Right atrium auricular region (tissue), 2 donors: ENCODE measurements at regions not wholly inside any gene's neighbourhood (a gene's known extent, or its start where the extent isn't known, plus 50 kb on each side); places are given as distances from the start of the nearest gene placed in this dataset.

Experiments used
- DNase-seq: peaks from one replicate; pipeline ENCODE4 v3.0.0-alpha.2; 2019; ENCODE audit warnings: low spot score
- H3K27ac ChIP-seq, 2 donors: fragments of 200-600 bp; sonication (generic); 1 replicate in 1 of 2; 2 replicates in 1 of 2; pipeline ENCODE4 v1.5.1; 2016 to 2019
- H3K27me3 ChIP-seq, 2 donors: fragments of 200-600 bp; sonication (generic); one replicate each; pipeline versions ENCODE4 v1.5.1 to v1.6.0; 2017 to 2019
- H3K36me3 ChIP-seq: fragments of 200-600 bp; sonication (generic); one replicate; pipeline ENCODE4 v1.5.1; 2016
- H3K4me1 ChIP-seq, 2 donors: fragments of 200-600 bp; sonication (generic); one replicate each; pipeline versions ENCODE4 v1.5.1 to v1.6.0; 2017 to 2019
- H3K4me3 ChIP-seq, 2 donors: fragments of 200-600 bp; sonication (generic); 1 replicate in 1 of 2; 2 replicates in 1 of 2; pipeline ENCODE4 v1.5.1; 2017 to 2019; ENCODE audit warnings: mild to moderate bottlenecking in 1 of 2, moderate library complexity in 1 of 2
- H3K9me3 ChIP-seq, 2 donors: fragments of 200-600 bp; sonication (generic); one replicate each; pipeline ENCODE4 v1.5.1; 2019
- TF ChIP-seq, protein P1 (sequence below), 2 donors: fragments of 200-600 bp; sonication (generic); IDR thresholded peaks; one replicate each; pipeline ENCODE4 v1.5.1; 2019; ENCODE audit warnings: antibody characterized with exemption in 2 of 2

DNA sequence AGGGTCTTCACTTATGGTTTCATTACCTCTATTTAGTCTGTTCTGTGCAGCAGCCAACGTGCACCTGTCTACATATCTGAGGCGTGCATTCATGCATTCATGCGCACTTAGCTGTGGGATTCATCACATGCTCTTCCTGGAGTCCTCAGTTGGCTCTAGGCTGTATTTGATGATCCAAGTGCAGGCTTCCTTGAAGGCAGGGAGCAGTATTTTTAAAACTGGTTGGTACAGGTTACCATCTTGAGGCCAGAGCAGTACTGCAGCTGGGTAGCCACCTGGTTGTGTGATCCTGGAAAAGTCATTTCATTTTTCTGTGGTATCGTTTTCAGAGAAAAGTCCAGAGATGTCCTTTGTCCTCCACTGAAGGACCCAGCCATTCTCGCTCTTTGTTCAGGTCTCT, 109.8 kb downstream of the EN1 start:
- Histone ChIP-seq H3K27ac (no peak overlapping the region), H3K9me3 (no peaks in the 10 kb centered on the region), H3K36me3 (no peaks in the 10 kb centered on the region), H3K27me3 (no peaks in the 10 kb centered on the region), H3K4me3 (no peak overlapping the region), H3K4me1 (no peaks in the 10 kb centered on the region)
- DNase-seq = peak; percentile 5
- TF ChIP-seq, protein P1, sequence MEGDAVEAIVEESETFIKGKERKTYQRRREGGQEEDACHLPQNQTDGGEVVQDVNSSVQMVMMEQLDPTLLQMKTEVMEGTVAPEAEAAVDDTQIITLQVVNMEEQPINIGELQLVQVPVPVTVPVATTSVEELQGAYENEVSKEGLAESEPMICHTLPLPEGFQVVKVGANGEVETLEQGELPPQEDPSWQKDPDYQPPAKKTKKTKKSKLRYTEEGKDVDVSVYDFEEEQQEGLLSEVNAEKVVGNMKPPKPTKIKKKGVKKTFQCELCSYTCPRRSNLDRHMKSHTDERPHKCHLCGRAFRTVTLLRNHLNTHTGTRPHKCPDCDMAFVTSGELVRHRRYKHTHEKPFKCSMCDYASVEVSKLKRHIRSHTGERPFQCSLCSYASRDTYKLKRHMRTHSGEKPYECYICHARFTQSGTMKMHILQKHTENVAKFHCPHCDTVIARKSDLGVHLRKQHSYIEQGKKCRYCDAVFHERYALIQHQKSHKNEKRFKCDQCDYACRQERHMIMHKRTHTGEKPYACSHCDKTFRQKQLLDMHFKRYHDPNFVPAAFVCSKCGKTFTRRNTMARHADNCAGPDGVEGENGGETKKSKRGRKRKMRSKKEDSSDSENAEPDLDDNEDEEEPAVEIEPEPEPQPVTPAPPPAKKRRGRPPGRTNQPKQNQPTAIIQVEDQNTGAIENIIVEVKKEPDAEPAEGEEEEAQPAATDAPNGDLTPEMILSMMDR (IDR thresholded peaks at IDR 0.05) = no peak

DNA sequence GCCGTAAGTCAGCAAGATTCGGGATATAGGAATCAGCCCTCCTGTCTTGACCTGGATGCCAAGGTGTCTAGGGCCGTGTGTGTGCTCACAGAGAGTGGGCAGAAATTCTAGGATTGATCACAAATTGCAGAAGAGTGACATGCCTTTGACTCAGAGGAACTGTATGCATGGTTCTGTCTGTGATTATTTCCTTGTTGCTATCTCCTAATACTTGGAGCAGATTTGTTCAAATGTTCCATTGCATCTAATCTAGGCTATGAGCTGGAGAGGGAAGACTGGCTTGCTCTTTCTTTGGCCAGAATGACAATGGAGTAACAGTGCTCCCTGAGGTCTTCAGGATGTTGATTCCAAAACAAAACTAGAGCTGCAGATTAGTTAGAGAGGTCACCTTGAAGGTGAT, 115.0 kb downstream of the EN1 start:
- no peaks in the 10 kb centered on the region for H3K27me3 ChIP-seq
- no peak overlapping the region for H3K4me3 ChIP-seq
- DNase-seq = no peak
- H3K36me3 ChIP-seq = no peaks in the 10 kb centered on the region
- H3K4me1 ChIP-seq = no peaks in the 10 kb centered on the region
- H3K9me3 ChIP-seq = peaks cover 0 to 10% of the 10 kb centered on the region in 2 donors
- TF ChIP-seq, protein P1 (IDR thresholded peaks at IDR 0.05) = no peak
- no peak overlapping the region for H3K27ac ChIP-seq

DNA sequence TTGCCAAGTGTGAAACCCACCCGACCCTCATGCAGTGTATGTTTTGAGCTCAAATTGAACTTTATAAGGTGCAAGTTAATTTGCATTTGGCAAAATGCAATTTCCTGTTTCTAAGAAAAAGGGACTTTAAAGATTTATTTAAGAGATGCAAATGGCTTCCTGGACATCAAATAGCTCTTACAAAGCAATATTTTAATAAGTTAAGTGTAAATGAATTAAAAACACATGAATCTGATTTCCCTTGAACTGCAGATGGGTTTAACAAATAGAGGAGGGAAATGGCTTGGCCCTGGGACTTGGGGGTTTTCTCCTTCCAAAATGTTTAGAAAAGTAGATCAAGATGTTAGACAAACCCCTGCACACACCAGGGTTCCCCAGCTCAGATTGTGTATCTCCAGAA, 116.0 kb downstream of the EN1 start:
- Histone ChIP-seq H3K36me3 (no peaks in the 10 kb centered on the region), H3K4me3 (no peak overlapping the region), H3K27me3 (no peaks in the 10 kb centered on the region), H3K27ac (no peak overlapping the region), H3K4me1 (no peaks in the 10 kb centered on the region), H3K9me3 (peaks cover 0 to 10% of the 10 kb centered on the region in 2 donors)
- no peak for DNase-seq
- TF ChIP-seq, protein P1 (IDR thresholded peaks at IDR 0.05) = no peak

DNA sequence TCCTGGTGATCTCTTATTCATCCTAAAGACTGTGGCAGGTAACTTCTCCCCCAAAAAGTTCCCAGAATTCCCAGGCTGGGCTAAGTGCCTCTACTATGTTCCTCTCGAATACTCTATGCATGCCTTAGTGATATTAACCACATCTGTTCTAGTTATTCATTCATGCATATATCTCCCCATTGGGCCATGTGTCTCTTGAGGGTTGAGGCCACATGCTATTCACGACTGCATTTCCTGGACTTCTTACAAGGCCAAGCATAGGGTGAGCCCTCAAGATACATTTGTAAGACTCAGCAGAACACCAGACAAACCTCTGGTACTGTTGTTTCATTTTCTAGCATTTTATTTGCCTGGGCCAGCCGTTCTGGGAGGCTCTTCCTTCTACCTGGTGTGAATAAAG, 117.0 kb downstream of the EN1 start:
- H3K4me1 ChIP-seq = no peaks in the 10 kb centered on the region
- H3K27me3 ChIP-seq = no peaks in the 10 kb centered on the region
- peaks cover 0 to 10% of the 10 kb centered on the region in 2 donors for H3K9me3 ChIP-seq
- no peak overlapping the region for H3K27ac ChIP-seq
- H3K4me3 ChIP-seq = no peak overlapping the region
- DNase-seq = no peak
- H3K36me3 ChIP-seq = no peaks in the 10 kb centered on the region
- TF ChIP-seq, protein P1 (IDR thresholded peaks at IDR 0.05) = no peak

DNA sequence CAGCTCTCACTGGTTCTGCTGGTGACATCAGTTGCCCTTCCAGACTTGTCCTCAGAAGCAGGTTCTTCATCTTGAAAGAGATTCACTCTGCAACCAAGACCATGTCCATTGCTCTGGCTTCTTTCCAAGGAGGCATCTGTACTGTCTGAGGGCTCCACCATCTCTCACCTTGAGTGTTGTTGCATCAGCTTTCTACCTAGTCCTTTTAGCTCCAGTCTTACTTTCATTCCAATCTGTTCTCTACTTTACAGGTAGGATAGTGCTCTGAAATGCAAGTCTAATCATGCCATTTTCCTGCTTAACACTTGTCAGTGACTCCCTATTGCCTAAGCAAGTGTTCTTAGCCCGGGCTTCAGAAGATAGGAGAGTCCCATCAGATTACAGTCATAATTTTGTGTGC, 117.7 kb downstream of the EN1 start:
- Histone ChIP-seq H3K36me3 (no peaks in the 10 kb centered on the region), H3K9me3 (peaks cover 0 to 10% of the 10 kb centered on the region in 2 donors), H3K4me3 (no peak overlapping the region), H3K27me3 (no peaks in the 10 kb centered on the region), H3K4me1 (no peaks in the 10 kb centered on the region), H3K27ac (no peak overlapping the region)
- TF ChIP-seq, protein P1 (IDR thresholded peaks at IDR 0.05) = no peak
- DNase-seq = no peak

DNA sequence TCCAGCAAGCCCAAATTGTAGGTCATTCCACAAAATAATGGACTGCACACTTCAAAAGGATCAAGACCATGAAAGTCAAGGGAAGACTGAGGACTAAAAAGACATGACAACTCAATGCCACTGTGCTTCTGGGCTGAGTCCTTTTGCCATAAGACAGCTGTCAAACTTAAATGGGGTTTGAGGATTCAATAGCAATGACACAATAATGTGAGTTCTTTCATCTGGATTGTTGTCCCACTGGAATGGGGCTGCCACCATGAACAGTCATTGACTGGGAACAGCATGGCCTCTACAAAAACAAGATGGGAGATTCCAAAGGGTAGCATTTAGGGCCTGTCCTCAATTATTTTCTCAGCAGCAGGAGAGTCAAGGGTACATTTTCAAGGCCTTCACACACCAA, 118.5 kb downstream of the EN1 start:
- Histone ChIP-seq H3K9me3 (peaks cover 0 to 10% of the 10 kb centered on the region in 2 donors), H3K27ac (no peak overlapping the region), H3K4me1 (no peaks in the 10 kb centered on the region), H3K4me3 (no peak overlapping the region), H3K36me3 (no peaks in the 10 kb centered on the region), H3K27me3 (no peaks in the 10 kb centered on the region)
- TF ChIP-seq, protein P1 (IDR thresholded peaks at IDR 0.05) = no peak
- no peak for DNase-seq
